OCI-LY7 (cell line): ENCODE measurements at regions not wholly inside any gene's neighbourhood (a gene's known extent, or its start where the extent isn't known, plus 50 kb on each side); places are given as distances from the start of the nearest gene placed in this dataset.

ENCODE experiments used
- BruUV-seq: library from RNA; stranded (reverse); fragments of 400-500 nt; replicated peaks from 2 replicates; lab custom pipeline; 2021; lab: Mats Ljungman, UMichigan
- CTCF ChIA-PET: fragments of 300-600 bp; sonication (Branson Sonifier 250); formaldehyde crosslinking; loops from one replicate; lab custom pipeline; 2022; ENCODE audit warnings: antibody characterized with exemption; ENCODE audit not compliant: unreplicated experiment; lab: Charles Lee
- POLR2A ChIA-PET: fragments of 300-600 bp; sonication (Branson Sonifier 250); formaldehyde crosslinking; loops from one replicate; lab custom pipeline; 2022; ENCODE audit warnings: antibody characterized with exemption; lab: Charles Lee
- DNase-seq: peaks from one replicate; pipeline ENCODE4 v3.0.0-alpha.2; 2015; ENCODE audit warnings: low spot score
- H2AFZ ChIP-seq: fragments of 200-600 bp; sonication (generic), shearing (Covaris generic); 2 replicates; pipeline ENCODE4 v1.6.1; 2014; ENCODE audit warnings: mild to moderate bottlenecking, antibody characterized with exemption, low read length, moderate library complexity
- H3K27ac ChIP-seq: fragments of 200-600 bp; sonication (generic); 2 replicates; pipeline ENCODE4 v1.5.1; 2014; ENCODE audit warnings: mixed run types, low read depth, mild to moderate bottlenecking, moderate library complexity, low read length, inconsistent platforms; ENCODE audit not compliant: poor library complexity, severe bottlenecking
- H3K36me3 ChIP-seq: fragments of 200-600 bp; sonication (generic); 2 replicates; pipeline ENCODE4 v1.6.1; 2014; ENCODE audit warnings: mild to moderate bottlenecking, antibody characterized with exemption, low read length, moderate library complexity, mixed read lengths; ENCODE audit not compliant: insufficient read depth
- H3K4me1 ChIP-seq: fragments of 200-600 bp; sonication (generic); 2 replicates; pipeline ENCODE4 v1.5.1; 2014; ENCODE audit warnings: mild to moderate bottlenecking, low read length; ENCODE audit not compliant: insufficient read depth, poor library complexity, severe bottlenecking
- H3K4me2 ChIP-seq: fragments of 200-600 bp; sonication (generic); 2 replicates; pipeline ENCODE4 v1.6.1; 2014; ENCODE audit warnings: mild to moderate bottlenecking, low read length
- H3K4me3 ChIP-seq: fragments of 200-600 bp; sonication (generic); 2 replicates; pipeline ENCODE4 v1.5.1; 2014; ENCODE audit warnings: mild to moderate bottlenecking, low read depth, low read length; ENCODE audit not compliant: poor library complexity, severe bottlenecking
- H3K79me2 ChIP-seq: fragments of 200-600 bp; sonication (generic); 2 replicates; pipeline ENCODE4 v1.6.1; 2016; ENCODE audit warnings: low read depth, mild to moderate bottlenecking, low read length, moderate library complexity, mixed read lengths; ENCODE audit not compliant: insufficient read depth
- H3K9me2 ChIP-seq: fragments of 200-600 bp; sonication (generic); 2 replicates; pipeline ENCODE4 v1.6.1; 2016; ENCODE audit warnings: mild to moderate bottlenecking, low read length, mixed read lengths; ENCODE audit not compliant: insufficient read depth
- H3K9me3 ChIP-seq: fragments of 200-600 bp; sonication (generic); 2 replicates; pipeline ENCODE4 v1.6.1; 2014; ENCODE audit warnings: mild to moderate bottlenecking, mixed run types, low read length, mixed read lengths
- H4K20me1 ChIP-seq: fragments of 200-600 bp; sonication (generic); 2 replicates; pipeline ENCODE4 v1.6.1; 2014; ENCODE audit warnings: mild to moderate bottlenecking, antibody characterized with exemption, low read length, moderate library complexity, mixed read lengths; ENCODE audit not compliant: insufficient read depth
- EZH2phosphoT487 ChIP-seq: fragments of 200-600 bp; sonication (generic); IDR thresholded peaks from 2 replicates; pipeline ENCODE4 v1.6.1; 2018; ENCODE audit warnings: low read depth, borderline replicate concordance, mild to moderate bottlenecking, mixed run types, antibody characterized with exemption, low read length, moderate library complexity, mixed read lengths
- intact Hi-C: fragments of 100-400 bp; cut with micrococcal nuclease; formaldehyde crosslinking; loops from one replicate; pipeline ENCODE4 v1.10.0; 2022; ENCODE audit not compliant: unreplicated experiment
- TF ChIP-seq, protein P1 (sequence below): fragments of 200-600 bp; sonication (generic); conservative IDR thresholded peaks from 2 replicates; pipeline ENCODE4 v1.5.1; 2014; ENCODE audit warnings: mild to moderate bottlenecking, antibody characterized with exemption, low read length, moderate library complexity, mixed read lengths

DNA sequence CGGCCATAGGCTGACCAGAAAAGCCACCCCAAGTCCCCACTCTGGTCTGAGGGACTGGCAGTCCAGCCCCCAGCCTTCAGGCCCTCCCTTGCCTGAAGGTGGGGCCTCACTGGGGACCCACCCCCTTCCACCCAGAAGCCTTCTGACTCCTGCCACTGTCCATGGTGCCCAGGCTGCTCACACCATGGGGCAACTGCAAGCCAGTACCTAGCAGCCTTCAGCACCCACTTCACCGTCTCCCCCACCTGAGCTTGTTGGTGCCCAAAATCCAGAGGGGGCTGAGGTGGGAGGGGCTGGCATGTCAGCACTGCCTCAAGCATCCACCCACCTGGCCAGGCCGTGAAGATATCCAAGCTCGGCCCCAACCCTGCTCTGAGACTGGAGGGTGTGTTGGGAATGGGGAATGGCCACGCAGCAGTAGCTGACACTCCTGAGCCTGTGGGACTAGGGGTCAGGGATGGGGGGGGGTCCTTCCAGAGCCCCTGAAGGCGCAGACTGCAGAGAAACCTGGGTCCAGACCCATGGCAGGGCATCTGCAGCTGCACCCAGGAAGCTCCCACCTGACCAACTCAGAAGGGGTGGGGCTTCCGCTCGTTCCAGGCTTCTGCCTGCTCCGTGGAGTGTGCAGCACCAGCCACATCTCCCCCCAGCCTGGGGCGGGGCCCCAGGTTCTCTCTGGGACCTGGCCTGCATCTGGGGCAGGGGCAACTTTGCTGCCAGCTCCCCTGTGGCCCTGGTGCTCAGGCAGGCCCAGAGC, 942.1 kb upstream of the EPHA7 start:
- H3K4me3 ChIP-seq = no peak overlapping the region
- TF ChIP-seq, protein P1, sequence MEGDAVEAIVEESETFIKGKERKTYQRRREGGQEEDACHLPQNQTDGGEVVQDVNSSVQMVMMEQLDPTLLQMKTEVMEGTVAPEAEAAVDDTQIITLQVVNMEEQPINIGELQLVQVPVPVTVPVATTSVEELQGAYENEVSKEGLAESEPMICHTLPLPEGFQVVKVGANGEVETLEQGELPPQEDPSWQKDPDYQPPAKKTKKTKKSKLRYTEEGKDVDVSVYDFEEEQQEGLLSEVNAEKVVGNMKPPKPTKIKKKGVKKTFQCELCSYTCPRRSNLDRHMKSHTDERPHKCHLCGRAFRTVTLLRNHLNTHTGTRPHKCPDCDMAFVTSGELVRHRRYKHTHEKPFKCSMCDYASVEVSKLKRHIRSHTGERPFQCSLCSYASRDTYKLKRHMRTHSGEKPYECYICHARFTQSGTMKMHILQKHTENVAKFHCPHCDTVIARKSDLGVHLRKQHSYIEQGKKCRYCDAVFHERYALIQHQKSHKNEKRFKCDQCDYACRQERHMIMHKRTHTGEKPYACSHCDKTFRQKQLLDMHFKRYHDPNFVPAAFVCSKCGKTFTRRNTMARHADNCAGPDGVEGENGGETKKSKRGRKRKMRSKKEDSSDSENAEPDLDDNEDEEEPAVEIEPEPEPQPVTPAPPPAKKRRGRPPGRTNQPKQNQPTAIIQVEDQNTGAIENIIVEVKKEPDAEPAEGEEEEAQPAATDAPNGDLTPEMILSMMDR = no peak
- no peak for TF ChIP-seq EZH2phosphoT487
- no peaks in the 10 kb centered on the region for H3K9me2 ChIP-seq
- ChIA-PET POLR2A (no interaction called here), CTCF (no interaction called here)
- BruUV-seq = no TSS peak
- H3K4me1 ChIP-seq = no peaks in the 10 kb centered on the region
- no peak overlapping the region for H3K27ac ChIP-seq
- intact Hi-C loops = no loop called here
- no peak for DNase-seq
- H4K20me1 ChIP-seq = no peaks in the 10 kb centered on the region
- no peaks in the 10 kb centered on the region for H3K79me2 ChIP-seq
- H2AFZ ChIP-seq = no peak overlapping the region
- H3K36me3 ChIP-seq = no peaks in the 10 kb centered on the region
- H3K9me3 ChIP-seq = no peaks in the 10 kb centered on the region
- H3K4me2 ChIP-seq = no peak overlapping the region

DNA sequence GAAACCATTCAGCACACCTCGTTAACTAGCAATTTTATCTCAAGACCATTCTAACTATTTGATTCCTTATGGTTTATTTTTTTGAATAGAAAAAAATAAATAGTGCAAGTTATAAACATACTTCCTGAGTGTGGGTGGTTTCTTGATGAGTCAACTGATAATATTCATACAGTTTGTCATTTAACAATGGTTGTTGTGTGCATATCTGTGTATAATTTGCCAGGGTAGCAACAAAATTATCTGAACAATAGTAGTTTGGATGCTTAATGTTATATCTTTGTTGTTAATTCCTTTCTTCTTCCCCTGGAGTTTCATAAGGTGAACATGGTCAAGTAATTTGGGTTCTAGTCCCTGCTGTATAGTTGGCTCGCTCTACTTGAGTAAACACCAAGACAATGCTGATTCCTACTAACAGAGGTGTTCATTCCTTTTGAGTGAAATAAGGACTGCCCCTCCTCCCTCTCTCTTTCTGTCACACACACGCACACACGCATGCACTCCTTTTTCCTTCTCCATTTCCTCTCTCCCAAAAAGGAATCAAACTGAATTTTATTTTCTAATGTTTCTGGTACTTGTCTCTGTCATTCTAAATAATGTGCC, 938.1 kb upstream of the EPHA7 start:
- TF ChIP-seq EZH2phosphoT487 = no peak
- TF ChIP-seq, protein P1 = no peak
- Histone ChIP-seq H3K4me1 (no peaks in the 10 kb centered on the region), H3K79me2 (no peaks in the 10 kb centered on the region), H3K36me3 (no peaks in the 10 kb centered on the region), H3K9me3 (no peaks in the 10 kb centered on the region), H2AFZ (no peak overlapping the region), H4K20me1 (no peaks in the 10 kb centered on the region), H3K4me2 (no peak overlapping the region), H3K27ac (no peak overlapping the region), H3K4me3 (no peak overlapping the region), H3K9me2 (no peaks in the 10 kb centered on the region)
- ChIA-PET CTCF (no interaction called here), POLR2A (no interaction called here)
- intact Hi-C loops = no loop called here
- no peak for DNase-seq
- BruUV-seq = no TSS peak

DNA sequence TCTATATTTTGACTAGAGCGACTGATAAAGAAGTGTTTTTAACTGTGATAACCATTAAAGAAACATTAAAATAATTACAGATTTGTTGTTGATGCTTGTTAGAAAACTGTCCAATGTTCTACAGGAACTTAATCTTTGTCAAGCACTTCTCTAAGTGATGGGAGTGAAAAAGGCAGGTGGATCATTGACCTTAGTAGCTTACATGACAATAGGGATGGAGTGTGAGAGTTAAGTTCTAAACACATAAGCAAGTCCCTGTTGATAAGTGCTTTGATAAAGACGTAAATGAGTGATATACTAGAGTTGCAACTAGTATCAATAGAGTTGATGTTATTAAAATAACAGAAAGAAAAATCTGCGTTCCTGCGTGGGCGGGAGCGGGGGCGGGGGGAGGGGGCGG, 931.5 kb upstream of the EPHA7 start:
- Histone ChIP-seq H3K4me2 (no peak overlapping the region), H3K36me3 (no peaks in the 10 kb centered on the region), H3K9me3 (no peaks in the 10 kb centered on the region), H2AFZ (no peak overlapping the region), H3K9me2 (no peaks in the 10 kb centered on the region), H4K20me1 (no peaks in the 10 kb centered on the region), H3K27ac (no peak overlapping the region), H3K79me2 (no peaks in the 10 kb centered on the region), H3K4me3 (no peak overlapping the region), H3K4me1 (no peaks in the 10 kb centered on the region)
- ChIA-PET POLR2A (interaction anchor here (0.8 kb wide), 1 partner anchor 1955 kb away, joined by 8 read pairs; no protein-coding TSS in a partner anchor), CTCF (no interaction called here)
- BruUV-seq = no TSS peak
- intact Hi-C loops = no loop called here
- DNase-seq = no peak
- TF ChIP-seq EZH2phosphoT487 = no peak
- TF ChIP-seq, protein P1 = no peak
